ENCODE measurements at regions not wholly inside any gene's neighbourhood (a gene's known extent, or its start where the extent isn't known, plus 50 kb on each side); places are given as distances from the start of the nearest gene placed in this dataset.

DNA sequence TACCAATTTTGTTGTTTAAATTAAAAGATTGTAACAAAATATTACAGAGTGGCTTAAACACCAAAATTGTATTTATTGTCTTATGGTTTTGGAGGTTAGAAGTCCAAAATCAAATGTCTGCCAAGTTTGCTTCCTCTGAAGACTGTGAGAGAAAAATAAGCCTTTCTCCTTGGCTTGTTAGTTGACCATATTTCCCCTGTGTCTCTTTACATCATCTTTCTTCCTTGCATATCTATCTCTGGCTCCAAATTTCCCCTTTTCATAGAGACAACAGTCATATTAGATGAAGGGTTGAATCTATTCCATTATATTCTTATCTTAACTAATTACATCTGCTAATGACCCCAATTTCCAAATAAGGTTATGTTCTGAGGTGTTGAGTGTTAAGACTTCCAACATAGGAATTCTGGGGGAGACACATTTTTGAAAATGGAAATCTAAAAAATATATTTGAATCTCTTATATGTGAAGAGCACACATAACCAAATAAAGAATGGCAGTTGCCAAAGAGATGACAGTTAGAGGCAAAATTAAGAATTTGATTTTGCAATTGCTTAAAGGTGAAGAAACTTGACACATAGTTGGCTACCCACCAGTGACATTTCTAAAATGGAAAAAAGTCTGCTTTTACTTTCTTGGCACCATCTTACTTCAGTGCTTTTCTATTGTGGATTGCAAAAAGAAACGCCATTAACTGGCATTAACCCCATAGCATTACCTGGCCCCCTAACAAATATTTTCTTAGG lies 407.2 kb downstream of the FSCB start:
- Mint-ChIP-seq H3K27ac (no peak overlapping the region), H3K4me3 (no peak overlapping the region), H3K27me3 (ENCODE audit: insufficient read depth, low read depth, poor library complexity) (no peaks in the 10 kb centered on the region), H3K4me1 (no peaks in the 10 kb centered on the region; the same call in 2 of the 3 replicates), H3K9me3 (peaks cover 4% of the 10 kb centered on the region; the same call in 1 of the 3 replicates), H3K36me3 (ENCODE audit: low read depth) (peaks cover 1% of the 10 kb centered on the region; the same call in 1 of the 3 replicates)
- H3K36me3 ChIP-seq (ENCODE audit: insufficient read depth) = no peaks in the 10 kb centered on the region
- H3K4me2 ChIP-seq = no peak overlapping the region
- H3K79me2 ChIP-seq (replicated peaks; ENCODE audit: insufficient read depth) = no peaks in the 10 kb centered on the region
- no peaks in the 10 kb centered on the region for H3K27me3 ChIP-seq (ENCODE audit: insufficient read depth)
- H3K9me2 ChIP-seq (ENCODE audit: insufficient read depth) = no peaks in the 10 kb centered on the region
- H2AFZ ChIP-seq = no peak overlapping the region
- H3K4me1 ChIP-seq (ENCODE audit: insufficient read depth) = no peaks in the 10 kb centered on the region
- H3K4me3 ChIP-seq = no peak overlapping the region
- ATAC-seq (no peak), DNase-seq (ENCODE audit: low spot score) (no peak)
- TF ChIP-seq CREB1 (CRISPR knock-in tag; IDR thresholded peaks at IDR 0.05; ENCODE audit: low read depth) = no peak
- TF ChIP-seq JUNB (IDR thresholded peaks at IDR 0.05; ENCODE audit: unreplicated experiment) = no peak
- TF ChIP-seq, protein P1, sequence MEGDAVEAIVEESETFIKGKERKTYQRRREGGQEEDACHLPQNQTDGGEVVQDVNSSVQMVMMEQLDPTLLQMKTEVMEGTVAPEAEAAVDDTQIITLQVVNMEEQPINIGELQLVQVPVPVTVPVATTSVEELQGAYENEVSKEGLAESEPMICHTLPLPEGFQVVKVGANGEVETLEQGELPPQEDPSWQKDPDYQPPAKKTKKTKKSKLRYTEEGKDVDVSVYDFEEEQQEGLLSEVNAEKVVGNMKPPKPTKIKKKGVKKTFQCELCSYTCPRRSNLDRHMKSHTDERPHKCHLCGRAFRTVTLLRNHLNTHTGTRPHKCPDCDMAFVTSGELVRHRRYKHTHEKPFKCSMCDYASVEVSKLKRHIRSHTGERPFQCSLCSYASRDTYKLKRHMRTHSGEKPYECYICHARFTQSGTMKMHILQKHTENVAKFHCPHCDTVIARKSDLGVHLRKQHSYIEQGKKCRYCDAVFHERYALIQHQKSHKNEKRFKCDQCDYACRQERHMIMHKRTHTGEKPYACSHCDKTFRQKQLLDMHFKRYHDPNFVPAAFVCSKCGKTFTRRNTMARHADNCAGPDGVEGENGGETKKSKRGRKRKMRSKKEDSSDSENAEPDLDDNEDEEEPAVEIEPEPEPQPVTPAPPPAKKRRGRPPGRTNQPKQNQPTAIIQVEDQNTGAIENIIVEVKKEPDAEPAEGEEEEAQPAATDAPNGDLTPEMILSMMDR (conservative IDR thresholded peaks at IDR 0.05; ENCODE audit: low read depth in 2 of 2) = no peak
- TF ChIP-seq, protein P2, sequence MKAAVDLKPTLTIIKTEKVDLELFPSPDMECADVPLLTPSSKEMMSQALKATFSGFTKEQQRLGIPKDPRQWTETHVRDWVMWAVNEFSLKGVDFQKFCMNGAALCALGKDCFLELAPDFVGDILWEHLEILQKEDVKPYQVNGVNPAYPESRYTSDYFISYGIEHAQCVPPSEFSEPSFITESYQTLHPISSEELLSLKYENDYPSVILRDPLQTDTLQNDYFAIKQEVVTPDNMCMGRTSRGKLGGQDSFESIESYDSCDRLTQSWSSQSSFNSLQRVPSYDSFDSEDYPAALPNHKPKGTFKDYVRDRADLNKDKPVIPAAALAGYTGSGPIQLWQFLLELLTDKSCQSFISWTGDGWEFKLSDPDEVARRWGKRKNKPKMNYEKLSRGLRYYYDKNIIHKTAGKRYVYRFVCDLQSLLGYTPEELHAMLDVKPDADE (IDR thresholded peaks at IDR 0.05) = no peak
- no peak for TF ChIP-seq POLR2AphosphoS5 (IDR thresholded peaks at IDR 0.05; ENCODE audit: low read depth)
- TF ChIP-seq ZNF331 (CRISPR knock-in tag; IDR thresholded peaks at IDR 0.05; ENCODE audit: low read depth) = no peak
- TF ChIP-seq, protein P3, sequence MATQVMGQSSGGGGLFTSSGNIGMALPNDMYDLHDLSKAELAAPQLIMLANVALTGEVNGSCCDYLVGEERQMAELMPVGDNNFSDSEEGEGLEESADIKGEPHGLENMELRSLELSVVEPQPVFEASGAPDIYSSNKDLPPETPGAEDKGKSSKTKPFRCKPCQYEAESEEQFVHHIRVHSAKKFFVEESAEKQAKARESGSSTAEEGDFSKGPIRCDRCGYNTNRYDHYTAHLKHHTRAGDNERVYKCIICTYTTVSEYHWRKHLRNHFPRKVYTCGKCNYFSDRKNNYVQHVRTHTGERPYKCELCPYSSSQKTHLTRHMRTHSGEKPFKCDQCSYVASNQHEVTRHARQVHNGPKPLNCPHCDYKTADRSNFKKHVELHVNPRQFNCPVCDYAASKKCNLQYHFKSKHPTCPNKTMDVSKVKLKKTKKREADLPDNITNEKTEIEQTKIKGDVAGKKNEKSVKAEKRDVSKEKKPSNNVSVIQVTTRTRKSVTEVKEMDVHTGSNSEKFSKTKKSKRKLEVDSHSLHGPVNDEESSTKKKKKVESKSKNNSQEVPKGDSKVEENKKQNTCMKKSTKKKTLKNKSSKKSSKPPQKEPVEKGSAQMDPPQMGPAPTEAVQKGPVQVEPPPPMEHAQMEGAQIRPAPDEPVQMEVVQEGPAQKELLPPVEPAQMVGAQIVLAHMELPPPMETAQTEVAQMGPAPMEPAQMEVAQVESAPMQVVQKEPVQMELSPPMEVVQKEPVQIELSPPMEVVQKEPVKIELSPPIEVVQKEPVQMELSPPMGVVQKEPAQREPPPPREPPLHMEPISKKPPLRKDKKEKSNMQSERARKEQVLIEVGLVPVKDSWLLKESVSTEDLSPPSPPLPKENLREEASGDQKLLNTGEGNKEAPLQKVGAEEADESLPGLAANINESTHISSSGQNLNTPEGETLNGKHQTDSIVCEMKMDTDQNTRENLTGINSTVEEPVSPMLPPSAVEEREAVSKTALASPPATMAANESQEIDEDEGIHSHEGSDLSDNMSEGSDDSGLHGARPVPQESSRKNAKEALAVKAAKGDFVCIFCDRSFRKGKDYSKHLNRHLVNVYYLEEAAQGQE (IDR thresholded peaks at IDR 0.05; ENCODE audit: unreplicated experiment) = no peak
- TF ChIP-seq ZNF114 (CRISPR knock-in tag; IDR thresholded peaks at IDR 0.05) = no peak
- no peak for TF ChIP-seq EZH2phosphoT487 (IDR thresholded peaks at IDR 0.05; ENCODE audit: unreplicated experiment)
- TF ChIP-seq, protein P4, sequence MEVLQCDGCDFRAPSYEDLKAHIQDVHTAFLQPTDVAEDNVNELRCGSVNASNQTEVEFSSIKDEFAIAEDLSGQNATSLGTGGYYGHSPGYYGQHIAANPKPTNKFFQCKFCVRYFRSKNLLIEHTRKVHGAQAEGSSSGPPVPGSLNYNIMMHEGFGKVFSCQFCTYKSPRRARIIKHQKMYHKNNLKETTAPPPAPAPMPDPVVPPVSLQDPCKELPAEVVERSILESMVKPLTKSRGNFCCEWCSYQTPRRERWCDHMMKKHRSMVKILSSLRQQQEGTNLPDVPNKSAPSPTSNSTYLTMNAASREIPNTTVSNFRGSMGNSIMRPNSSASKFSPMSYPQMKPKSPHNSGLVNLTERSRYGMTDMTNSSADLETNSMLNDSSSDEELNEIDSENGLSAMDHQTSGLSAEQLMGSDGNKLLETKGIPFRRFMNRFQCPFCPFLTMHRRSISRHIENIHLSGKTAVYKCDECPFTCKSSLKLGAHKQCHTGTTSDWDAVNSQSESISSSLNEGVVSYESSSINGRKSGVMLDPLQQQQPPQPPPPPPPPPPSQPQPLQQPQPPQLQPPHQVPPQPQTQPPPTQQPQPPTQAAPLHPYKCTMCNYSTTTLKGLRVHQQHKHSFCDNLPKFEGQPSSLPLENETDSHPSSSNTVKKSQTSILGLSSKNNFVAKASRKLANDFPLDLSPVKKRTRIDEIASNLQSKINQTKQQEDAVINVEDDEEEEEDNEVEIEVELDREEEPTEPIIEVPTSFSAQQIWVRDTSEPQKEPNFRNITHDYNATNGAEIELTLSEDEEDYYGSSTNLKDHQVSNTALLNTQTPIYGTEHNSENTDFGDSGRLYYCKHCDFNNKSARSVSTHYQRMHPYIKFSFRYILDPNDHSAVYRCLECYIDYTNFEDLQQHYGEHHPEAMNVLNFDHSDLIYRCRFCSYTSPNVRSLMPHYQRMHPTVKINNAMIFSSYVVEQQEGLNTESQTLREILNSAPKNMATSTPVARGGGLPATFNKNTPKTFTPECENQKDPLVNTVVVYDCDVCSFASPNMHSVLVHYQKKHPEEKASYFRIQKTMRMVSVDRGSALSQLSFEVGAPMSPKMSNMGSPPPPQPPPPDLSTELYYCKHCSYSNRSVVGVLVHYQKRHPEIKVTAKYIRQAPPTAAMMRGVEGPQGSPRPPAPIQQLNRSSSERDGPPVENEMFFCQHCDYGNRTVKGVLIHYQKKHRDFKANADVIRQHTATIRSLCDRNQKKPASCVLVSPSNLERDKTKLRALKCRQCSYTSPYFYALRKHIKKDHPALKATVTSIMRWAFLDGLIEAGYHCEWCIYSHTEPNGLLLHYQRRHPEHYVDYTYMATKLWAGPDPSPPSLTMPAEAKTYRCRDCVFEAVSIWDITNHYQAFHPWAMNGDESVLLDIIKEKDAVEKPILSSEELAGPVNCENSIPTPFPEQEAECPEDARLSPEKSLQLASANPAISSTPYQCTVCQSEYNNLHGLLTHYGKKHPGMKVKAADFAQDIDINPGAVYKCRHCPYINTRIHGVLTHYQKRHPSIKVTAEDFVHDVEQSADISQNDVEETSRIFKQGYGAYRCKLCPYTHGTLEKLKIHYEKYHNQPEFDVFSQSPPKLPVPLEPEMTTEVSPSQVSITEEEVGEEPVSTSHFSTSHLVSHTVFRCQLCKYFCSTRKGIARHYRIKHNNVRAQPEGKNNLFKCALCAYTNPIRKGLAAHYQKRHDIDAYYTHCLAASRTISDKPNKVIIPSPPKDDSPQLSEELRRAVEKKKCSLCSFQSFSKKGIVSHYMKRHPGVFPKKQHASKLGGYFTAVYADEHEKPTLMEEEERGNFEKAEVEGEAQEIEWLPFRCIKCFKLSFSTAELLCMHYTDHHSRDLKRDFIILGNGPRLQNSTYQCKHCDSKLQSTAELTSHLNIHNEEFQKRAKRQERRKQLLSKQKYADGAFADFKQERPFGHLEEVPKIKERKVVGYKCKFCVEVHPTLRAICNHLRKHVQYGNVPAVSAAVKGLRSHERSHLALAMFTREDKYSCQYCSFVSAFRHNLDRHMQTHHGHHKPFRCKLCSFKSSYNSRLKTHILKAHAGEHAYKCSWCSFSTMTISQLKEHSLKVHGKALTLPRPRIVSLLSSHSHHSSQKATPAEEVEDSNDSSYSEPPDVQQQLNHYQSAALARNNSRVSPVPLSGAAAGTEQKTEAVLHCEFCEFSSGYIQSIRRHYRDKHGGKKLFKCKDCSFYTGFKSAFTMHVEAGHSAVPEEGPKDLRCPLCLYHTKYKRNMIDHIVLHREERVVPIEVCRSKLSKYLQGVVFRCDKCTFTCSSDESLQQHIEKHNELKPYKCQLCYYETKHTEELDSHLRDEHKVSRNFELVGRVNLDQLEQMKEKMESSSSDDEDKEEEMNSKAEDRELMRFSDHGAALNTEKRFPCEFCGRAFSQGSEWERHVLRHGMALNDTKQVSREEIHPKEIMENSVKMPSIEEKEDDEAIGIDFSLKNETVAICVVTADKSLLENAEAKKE (CRISPR knock-in tag; IDR thresholded peaks at IDR 0.05) = no peak
- TF ChIP-seq STAT1 (IDR thresholded peaks at IDR 0.05; ENCODE audit: unreplicated experiment) = no peak
- TF ChIP-seq EZH2 (IDR thresholded peaks at IDR 0.05; ENCODE audit: low read depth, unreplicated experiment) = no peak
- no peak for TF ChIP-seq NANOG (IDR thresholded peaks at IDR 0.05; ENCODE audit: borderline replicate concordance)
- no peak overlapping the region for H3K27ac ChIP-seq (ENCODE audit: low read depth)
- no peaks in the 10 kb centered on the region for H4K20me1 ChIP-seq (replicated peaks; ENCODE audit: insufficient read depth)
- no peaks in the 10 kb centered on the region for H3F3A ChIP-seq (replicated peaks; ENCODE audit: low read depth)

Data from GM23338 (cell line).